IMR-90 (cell line): ENCODE measurements at regions not wholly inside any gene's neighbourhood (a gene's known extent, or its start where the extent isn't known, plus 50 kb on each side); places are given as distances from the start of the nearest gene placed in this dataset.

ENCODE experiments used
- ATAC-seq: fragments of 200-7000 bp; cut with Tn5 transposase; 2 replicates; pipeline ENCODE4 v1.9.1; 2020; ENCODE audit warnings: low read depth, mild to moderate bottlenecking, moderate library complexity
- BruUV-seq: library from RNA; stranded (reverse); fragments of 400-500 nt; replicated peaks from 2 replicates; lab custom pipeline; 2021; lab: Mats Ljungman, UMichigan
- CTCF ChIA-PET: fragments of 300-600 bp; formaldehyde crosslinking; extraction: SDS; loops from one replicate; lab custom pipeline; 2021; ENCODE audit warnings: antibody characterized with exemption; lab: Yijun Ruan, JAX
- POLR2A ChIA-PET: fragments of 300-600 bp; sonication (Branson Sonifier 250); formaldehyde crosslinking; loops from one replicate; lab custom pipeline; 2022; ENCODE audit warnings: antibody characterized with exemption; ENCODE audit not compliant: unreplicated experiment; lab: Charles Lee
- DNase-seq: peaks from one replicate; pipeline ENCODE4 v3.0.0; 2013
- H2AFZ ChIP-seq: replicated peaks from 2 replicates; pipeline ENCODE3; 2013; ENCODE audit warnings: low read length, mild to moderate bottlenecking; ENCODE audit not compliant: poor library complexity
- H2AK5ac ChIP-seq: 2 replicates; pipeline ENCODE4 v1.6.1; 2013; ENCODE audit warnings: low read depth, low read length, inconsistent platforms
- H2AK9ac ChIP-seq: replicated peaks from 2 replicates; pipeline ENCODE3; 2013; ENCODE audit warnings: mild to moderate bottlenecking, low read depth, low read length, moderate library complexity; ENCODE audit not compliant: poor library complexity
- H2BK120ac ChIP-seq: 2 replicates; pipeline ENCODE4 v1.6.1; 2013; ENCODE audit warnings: low read depth, low read length, inconsistent platforms
- H2BK15ac ChIP-seq: 3 replicates; pipeline ENCODE4 v1.6.1; 2013; ENCODE audit warnings: low read depth, low read length, inconsistent platforms
- H2BK20ac ChIP-seq: 2 replicates; pipeline ENCODE4 v1.6.1; 2013; ENCODE audit warnings: low read depth, mild to moderate bottlenecking, inconsistent platforms, low read length, moderate library complexity
- H2BK5ac ChIP-seq: 2 replicates; pipeline ENCODE4 v1.6.1; 2013; ENCODE audit warnings: mild to moderate bottlenecking, low read depth, low read length, inconsistent platforms; ENCODE audit not compliant: poor library complexity, severe bottlenecking
- H3K14ac ChIP-seq: replicated peaks from 2 replicates; pipeline ENCODE4 v1.6.1; 2013; ENCODE audit warnings: low read depth, low read length, inconsistent platforms
- H3K18ac ChIP-seq: 2 replicates; pipeline ENCODE4 v1.6.1; 2013; ENCODE audit warnings: low read depth, low read length, control low read depth
- H3K23ac ChIP-seq: 2 replicates; pipeline ENCODE4 v1.6.1; 2013; ENCODE audit warnings: low read depth, low read length, inconsistent platforms
- H3K27ac ChIP-seq: 2 replicates; pipeline ENCODE4 v1.5.1; 2013; ENCODE audit warnings: mild to moderate bottlenecking, control low read depth, low read length; ENCODE audit not compliant: insufficient read depth
- H3K27me3 ChIP-seq: 2 replicates; pipeline ENCODE4 v1.6.1; 2013; ENCODE audit warnings: low read length; ENCODE audit not compliant: control insufficient read depth, insufficient read depth
- H3K36me3 ChIP-seq: 2 replicates; pipeline ENCODE4 v1.6.1; 2013; ENCODE audit warnings: low read length, mixed read lengths; ENCODE audit not compliant: control insufficient read depth, insufficient read depth
- H3K4ac ChIP-seq: 2 replicates; pipeline ENCODE4 v1.6.1; 2013; ENCODE audit warnings: low read depth, low read length, inconsistent platforms
- H3K4me1 ChIP-seq: 2 replicates; pipeline ENCODE4 v1.6.1; 2013; ENCODE audit warnings: low read length, mixed read lengths; ENCODE audit not compliant: control insufficient read depth, insufficient read depth
- H3K4me2 ChIP-seq: 2 replicates; pipeline ENCODE4 v1.6.1; 2013; ENCODE audit warnings: low read depth, mild to moderate bottlenecking, control low read depth, low read length, moderate library complexity
- H3K4me3 ChIP-seq: 2 replicates; pipeline ENCODE4 v1.5.1; 2013; ENCODE audit warnings: low read depth, mild to moderate bottlenecking, control low read depth, low read length, moderate library complexity; ENCODE audit not compliant: insufficient read depth
- H3K56ac ChIP-seq: 2 replicates; pipeline ENCODE4 v1.6.1; 2013; ENCODE audit warnings: low read length, inconsistent platforms; ENCODE audit not compliant: insufficient read depth; ENCODE audit errors: extremely low read depth
- H3K79me1 ChIP-seq, 2 experiments: 2 replicates each; pipeline ENCODE4 v1.6.1; 2013; ENCODE audit warnings: low read length in 2 of 2, inconsistent platforms in 1 of 2, low read depth in 1 of 2
- H3K9ac ChIP-seq: 2 replicates; pipeline ENCODE4 v1.6.1; 2013; ENCODE audit warnings: low read depth, low read length, control low read depth
- H3K9me1 ChIP-seq: 2 replicates; pipeline ENCODE4 v1.6.1; 2013; ENCODE audit warnings: low read length, inconsistent platforms; ENCODE audit not compliant: insufficient read depth
- H3K9me3 ChIP-seq: 2 replicates; pipeline ENCODE4 v1.6.1; 2013; ENCODE audit warnings: low read length; ENCODE audit not compliant: control insufficient read depth, insufficient read depth
- H4K20me1 ChIP-seq: 2 replicates; pipeline ENCODE4 v1.6.1; 2013; ENCODE audit warnings: low read length, inconsistent platforms; ENCODE audit not compliant: insufficient read depth
- H4K5ac ChIP-seq: 2 replicates; pipeline ENCODE4 v1.6.1; 2013; ENCODE audit warnings: mild to moderate bottlenecking, low read depth, low read length, control low read depth
- H4K8ac ChIP-seq, 2 experiments: 2 replicates each; pipeline ENCODE4 v1.6.1; 2013; ENCODE audit warnings: low read depth in 2 of 2, low read length in 2 of 2, control low read depth in 1 of 2, inconsistent platforms in 1 of 2
- H4K91ac ChIP-seq: 2 replicates; pipeline ENCODE4 v1.6.1; 2013; ENCODE audit warnings: low read depth, low read length, inconsistent platforms; ENCODE audit not compliant: insufficient read depth
- BHLHE40 ChIP-seq: fragments of 150-350 bp; IDR thresholded peaks from 2 replicates; pipeline ENCODE4 v1.6.1; 2016; ENCODE audit warnings: mild to moderate bottlenecking, low read depth, low read length
- CHD1 ChIP-seq: IDR thresholded peaks from 2 replicates; pipeline ENCODE4 v1.6.1; 2012; ENCODE audit warnings: low read depth, low read length, improper control_type of control experiment
- ELK1 ChIP-seq: fragments of 150-350 bp; IDR thresholded peaks from 2 replicates; pipeline ENCODE4 v1.6.1; 2016; ENCODE audit warnings: low read depth, mild to moderate bottlenecking, low read length, moderate library complexity, borderline replicate concordance
- POLR2A ChIP-seq: IDR thresholded peaks from 2 replicates; pipeline ENCODE4 v1.6.1; 2012; ENCODE audit warnings: mild to moderate bottlenecking, low read depth, low read length
- RAD21 ChIP-seq: IDR thresholded peaks from 2 replicates; pipeline ENCODE4 v1.6.1; 2012; ENCODE audit warnings: low read length, improper control_type of control experiment
- RCOR1 ChIP-seq: IDR thresholded peaks from 2 replicates; pipeline ENCODE4 v1.6.1; 2012; ENCODE audit warnings: mild to moderate bottlenecking, low read length, improper control_type of control experiment; ENCODE audit not compliant: insufficient replicate concordance
- SMC3 ChIP-seq: fragments of 150-350 bp; IDR thresholded peaks from 2 replicates; pipeline ENCODE4 v1.6.1; 2016; ENCODE audit warnings: low read depth, mild to moderate bottlenecking, antibody characterized with exemption, low read length, moderate library complexity
- USF2 ChIP-seq: fragments of 150-350 bp; IDR thresholded peaks from 2 replicates; pipeline ENCODE4 v1.6.1; 2017; ENCODE audit warnings: mild to moderate bottlenecking, antibody characterized with exemption, low read length, low read depth
- WGBS, 2 experiments: methylation state at CpG; one replicate each; pipeline versions ENCODE4 v1.1.5 to v1.1.7; 2013; ENCODE audit warnings: missing lambda C conversion rate in 2 of 2; ENCODE audit not compliant: insufficient read length in 1 of 2; ENCODE audit errors: extremely low coverage in 2 of 2; 5-methylcytosine and 5-hydroxymethylcytosine counted together
- dilution Hi-C: fragments of 300-500 bp; cut with HindIII; formaldehyde crosslinking; loops from one replicate; pipeline ENCODE4 v1.14.3; 2018; ENCODE audit warnings: low sequenced_read_pairs; ENCODE audit not compliant: unreplicated experiment
- in situ Hi-C: fragments of 300-500 bp; cut with MboI; formaldehyde crosslinking; loops from 3 replicates; pipeline ENCODE4 v1.14.3; 2019; ENCODE audit warnings: low sequenced_read_pairs, inconsistent platforms, mixed read lengths
- intact Hi-C: fragments of 100-400 bp; cut with micrococcal nuclease; formaldehyde crosslinking; loops from 2 replicates; pipeline ENCODE4 v1.10.0; 2022

- H2BK15ac ChIP-seq: no peak overlapping the region
- intact Hi-C loops (no loop called here), in situ Hi-C loops (no loop called here), dilution Hi-C loops (no loop called here)
- no peaks in the 10 kb centered on the region for H3K79me1 ChIP-seq
- H3K4ac ChIP-seq: no peak overlapping the region
- no peaks in the 10 kb centered on the region for H3K9me1 ChIP-seq
- H3K4me1 ChIP-seq: 0 out of 2 replicates have a peak, but pooled peaks cover 1% of the 10 kb centered on the region
- ChIA-PET CTCF (no interaction called here), POLR2A (no interaction called here)
- H3K27ac ChIP-seq: no peak overlapping the region
- no peak overlapping the region for H4K8ac ChIP-seq
- no peak overlapping the region for H2BK120ac ChIP-seq
- no peak overlapping the region for H2AK5ac ChIP-seq
- no peak overlapping the region for H3K9ac ChIP-seq
- H2BK20ac ChIP-seq: no peak overlapping the region
- no peaks in the 10 kb centered on the region for H3K27me3 ChIP-seq
- no peak overlapping the region for H4K5ac ChIP-seq
- no peak overlapping the region for H3K14ac ChIP-seq
- no peaks in the 10 kb centered on the region for H3K36me3 ChIP-seq
- H2BK5ac ChIP-seq: no peak overlapping the region
- H3K56ac ChIP-seq: no peak overlapping the region
- H4K20me1 ChIP-seq: no peaks in the 10 kb centered on the region
- peaks cover 2% of the 10 kb centered on the region for H3K9me3 ChIP-seq
- no peak overlapping the region for H3K4me2 ChIP-seq
- H3K23ac ChIP-seq: no peak overlapping the region
- H3K4me3 ChIP-seq: no peak overlapping the region
- ATAC-seq: no peak
- H2AFZ ChIP-seq: no peak overlapping the region
- WGBS, 2 experiments: no CpG with 5 or more reads among the region's 1 CpG
- H4K91ac ChIP-seq: no peak overlapping the region
- no peak overlapping the region for H2AK9ac ChIP-seq
- TF ChIP-seq BHLHE40 (no peak), POLR2A (no peak), USF2 (no peak), ELK1 (no peak), RAD21 (no peak), SMC3 (no peak), CHD1 (no peak), RCOR1 (no peak)
- BruUV-seq: no TSS peak
- H3K18ac ChIP-seq: no peak overlapping the region
- peak; percentile 9 for DNase-seq
Measured at GRCh38 chr18:68060871-68061270, 544.4 kb upstream of the DSEL start.
